B cell (primary cell): ENCODE measurements at regions not wholly inside any gene's neighbourhood (a gene's known extent, or its start where the extent isn't known, plus 50 kb on each side); places are given as distances from the start of the nearest gene placed in this dataset.

Experiments used
- ATAC-seq: fragments of 200-7000 bp; cut with Tn5 transposase; one replicate; pipeline ENCODE4 v1.10.0; 2021; ENCODE audit warnings: low read depth, mild to moderate bottlenecking, moderate number of reproducible peaks, moderate library complexity
- CTCF ChIA-PET: fragments of 350-600 bp; sonication (Branson Sonifier 250); formaldehyde crosslinking; loops from one replicate; lab custom pipeline; 2021; ENCODE audit warnings: antibody characterized with exemption, inconsistent platforms; lab: Charles Lee
- POLR2A ChIA-PET: fragments of 350-600 bp; sonication (Branson Sonifier 250); formaldehyde crosslinking; loops from one replicate; lab custom pipeline; 2021; ENCODE audit warnings: antibody characterized with exemption; lab: Charles Lee
- DNase-seq: peaks from one replicate; pipeline ENCODE4 v3.0.0; 2013
- H2AFZ ChIP-seq: 2 replicates; pipeline ENCODE4 v1.6.1; 2012; ENCODE audit warnings: mild to moderate bottlenecking, low read depth, low read length; ENCODE audit not compliant: insufficient read depth, poor library complexity, severe bottlenecking
- H3K27ac ChIP-seq, 2 donors: 1 replicate in 1 of 2; 2 replicates in 1 of 2; pipeline ENCODE4 v1.5.1; 2012 to 2013; ENCODE audit warnings: low read length in 2 of 2, mild to moderate bottlenecking in 2 of 2, moderate library complexity in 1 of 2
- H3K27me3 ChIP-seq, 4 experiments: fragments of 200-600 bp in 1 of 4; sonication (generic) in 1 of 4; replicated peaks in 1 of 4; 1 replicate in 2 of 4; 2 replicates in 2 of 4; pipeline versions ENCODE4 v1.6.1 to v1.7.0; 2013 to 2016; ENCODE audit warnings: low read length in 3 of 4, mild to moderate bottlenecking in 2 of 4, mixed read lengths in 1 of 4, moderate library complexity in 1 of 4; ENCODE audit not compliant: insufficient read depth in 4 of 4, control insufficient read depth in 3 of 4; ENCODE audit errors: control extremely low read depth in 1 of 4
- H3K36me3 ChIP-seq, 2 experiments: replicated peaks in 1 of 2; 1 replicate in 1 of 2; 2 replicates in 1 of 2; pipeline versions ENCODE4 v1.6.1 to v1.7.1; 2013; ENCODE audit warnings: low read length in 1 of 2; ENCODE audit not compliant: insufficient read depth in 2 of 2, control insufficient read depth in 1 of 2; ENCODE audit errors: control extremely low read depth in 1 of 2, extremely low read depth in 1 of 2
- H3K4me1 ChIP-seq, 2 donors: fragments of 200-600 bp in 1 of 2; sonication (generic) in 1 of 2; 1 replicate in 1 of 2; 2 replicates in 1 of 2; pipeline versions ENCODE4 v1.5.1 to v1.6.1; 2013 to 2017; ENCODE audit warnings: low read length in 2 of 2; ENCODE audit not compliant: control insufficient read depth in 2 of 2, insufficient read depth in 2 of 2
- H3K4me2 ChIP-seq: replicated peaks from 2 replicates; pipeline ENCODE3; 2012; ENCODE audit warnings: mild to moderate bottlenecking, low read depth, low read length; ENCODE audit not compliant: poor library complexity, severe bottlenecking
- H3K4me3 ChIP-seq, 5 experiments: fragments of 200-600 bp in 1 of 5; sonication (generic) in 1 of 5; 1 replicate in 3 of 5; 2 replicates in 2 of 5; pipeline versions ENCODE4 v1.5.1 to v1.7.0; 2011 to 2016; ENCODE audit warnings: low read length in 4 of 5, mild to moderate bottlenecking in 4 of 5, low read depth in 2 of 5, control low read depth in 1 of 5, moderate library complexity in 1 of 5; ENCODE audit not compliant: insufficient read depth in 1 of 5; ENCODE audit errors: control extremely low read depth in 1 of 5, extremely low read depth in 1 of 5
- H3K79me2 ChIP-seq: fragments of 200-600 bp; sonication (generic); one replicate; pipeline ENCODE4 v1.6.0; 2016; ENCODE audit warnings: low read length; ENCODE audit not compliant: control insufficient read depth, insufficient read depth
- H3K9ac ChIP-seq: fragments of 200-600 bp; sonication (generic); 2 replicates; pipeline ENCODE4 v1.6.1; 2017; ENCODE audit warnings: mild to moderate bottlenecking, low read length, moderate library complexity
- H3K9me3 ChIP-seq, 3 donors: one replicate each; pipeline versions ENCODE4 v1.6.1 to v1.7.1; 2013; ENCODE audit warnings: low read length in 2 of 3; ENCODE audit not compliant: control insufficient read depth in 2 of 3, insufficient read depth in 1 of 3; ENCODE audit errors: control extremely low read depth in 1 of 3
- H4K20me1 ChIP-seq: 2 replicates; pipeline ENCODE4 v1.6.0; 2012; ENCODE audit warnings: mild to moderate bottlenecking, low read length; ENCODE audit not compliant: insufficient read depth, control insufficient read depth, poor library complexity, severe bottlenecking
- H3K27ac Mint-ChIP-seq: one replicate; pipeline ENCODE4 v1.8.0; 2021; ENCODE audit warnings: mixed read lengths
- H3K27me3 Mint-ChIP-seq: one replicate; pipeline ENCODE4 v1.8.0; 2021; ENCODE audit warnings: mixed read lengths
- H3K4me1 Mint-ChIP-seq: one replicate; pipeline ENCODE4 v1.8.0; 2021; ENCODE audit warnings: mixed read lengths
- H3K4me3 Mint-ChIP-seq: one replicate; pipeline ENCODE4 v1.8.0; 2021; ENCODE audit warnings: mixed read lengths
- H3K9me3 Mint-ChIP-seq: one replicate; pipeline ENCODE4 v1.8.0; 2022; ENCODE audit warnings: mixed read lengths; ENCODE audit not compliant: insufficient read depth
- CTCF ChIP-seq: fragments of 200-600 bp; IDR thresholded peaks from one replicate; pipeline ENCODE4 v1.8.0; 2022; ENCODE audit warnings: antibody characterized with exemption, mild to moderate bottlenecking
- EZH2 ChIP-seq: IDR thresholded peaks from 2 replicates; pipeline ENCODE4 v1.6.1; 2012; ENCODE audit warnings: borderline replicate concordance, low read depth, mild to moderate bottlenecking, moderate library complexity, low read length; ENCODE audit not compliant: insufficient read depth, poor library complexity, severe bottlenecking
- WGBS: methylation state at CpG from one replicate; pipeline ENCODE4 v1.1.5; 2013; ENCODE audit warnings: missing lambda C conversion rate; ENCODE audit not compliant: insufficient coverage; 5-methylcytosine and 5-hydroxymethylcytosine counted together
- intact Hi-C: fragments of 100-400 bp; cut with micrococcal nuclease; formaldehyde crosslinking; loops from one replicate; pipeline ENCODE4 v1.10.0; 2022

GRCh38 chr12:115680967-115681366 lies 596.5 kb downstream of the MED13L start:
- ChIA-PET POLR2A (no interaction called here), CTCF (no interaction called here)
- intact Hi-C loops: no loop called here
- Histone ChIP-seq H2AFZ (no peak overlapping the region), H3K9me3 (peaks cover 0 to 4% (median 0%) of the 10 kb centered on the region in 3 donors), H3K4me3 (no peak overlapping the region), H4K20me1 (no peaks in the 10 kb centered on the region), H3K27me3 (peaks cover 0 to 5% (median 0%) of the 10 kb centered on the region in 4 experiments), H3K79me2 (no peaks in the 10 kb centered on the region), H3K4me1 (no peaks in the 10 kb centered on the region), H3K4me2 (no peak overlapping the region), H3K27ac (no peak overlapping the region), H3K9ac (no peak overlapping the region), H3K36me3 (no peaks in the 10 kb centered on the region)
- no CpG with 5 or more reads among the region's 1 CpG for WGBS
- Mint-ChIP-seq H3K27ac (no peak overlapping the region), H3K27me3 (peaks cover 3% of the 10 kb centered on the region), H3K9me3 (no peaks in the 10 kb centered on the region), H3K4me1 (no peaks in the 10 kb centered on the region), H3K4me3 (no peak overlapping the region)
- ATAC-seq (no peak), DNase-seq (no peak)
- no peak for TF ChIP-seq CTCF

- H3K9me3 Mint-ChIP-seq: no peaks in the 10 kb centered on the region
- H3K36me3 ChIP-seq: no peaks in the 10 kb centered on the region
- POLR2A ChIA-PET: no interaction called here
- CTCF ChIA-PET: no interaction called here
- H3K27ac Mint-ChIP-seq: no peak overlapping the region
- DNase-seq (no peak), ATAC-seq (no peak)
- H3K27me3 Mint-ChIP-seq: no peaks in the 10 kb centered on the region
- no peaks in the 10 kb centered on the region for H4K20me1 ChIP-seq
- H3K27me3 ChIP-seq: peaks cover 0 to 5% (median 0%) of the 10 kb centered on the region in 4 experiments
- no peak overlapping the region for H3K9ac ChIP-seq
- H3K4me1 Mint-ChIP-seq: no peaks in the 10 kb centered on the region
- H3K4me3 ChIP-seq: no peak overlapping the region
- intact Hi-C loops: no loop called here
- H3K79me2 ChIP-seq: no peaks in the 10 kb centered on the region
- peaks cover 0 to 6% (median 0%) of the 10 kb centered on the region in 3 donors for H3K9me3 ChIP-seq
- no peaks in the 10 kb centered on the region for H3K4me1 ChIP-seq
- 94% methylated on average over 11 of the region's 11 CpGs for WGBS
- H3K4me3 Mint-ChIP-seq: no peak overlapping the region
- no peak overlapping the region for H2AFZ ChIP-seq
- H3K27ac ChIP-seq: no peak overlapping the region
- no peak overlapping the region for H3K4me2 ChIP-seq
- no peak for TF ChIP-seq EZH2
- TF ChIP-seq CTCF: no peak
These were observed 604.9 kb downstream of the MED13L start for GRCh38 chr12:115672506-115673080.
